Chondrocyte (in vitro differentiated cells): ENCODE measurements at regions not wholly inside any gene's neighbourhood (a gene's known extent, or its start where the extent isn't known, plus 50 kb on each side); places are given as distances from the start of the nearest gene placed in this dataset.

Source experiments
- DNase-seq: peaks from one replicate; pipeline ENCODE4 v3.0.0; 2021; ENCODE audit warnings: mixed read lengths, low spot score
- H3K27ac Mint-ChIP-seq: one replicate; pipeline ENCODE4 v1.8.0; 2021; ENCODE audit warnings: mild to moderate bottlenecking, moderate library complexity, mixed read lengths; ENCODE audit not compliant: unreplicated experiment
- H3K27me3 Mint-ChIP-seq: 2 replicates; pipeline ENCODE4 v1.8.0; 2021; ENCODE audit warnings: low read depth, mixed read lengths
- H3K36me3 Mint-ChIP-seq: 2 replicates; pipeline ENCODE4 v1.8.0; 2021; ENCODE audit warnings: low read depth, mixed read lengths
- H3K4me1 Mint-ChIP-seq: 2 replicates; pipeline ENCODE4 v1.8.0; 2021; ENCODE audit warnings: low read depth, mild to moderate bottlenecking, mixed read lengths
- H3K4me3 Mint-ChIP-seq: one replicate; pipeline ENCODE4 v1.8.0; 2021; ENCODE audit warnings: mild to moderate bottlenecking, moderate library complexity, mixed read lengths; ENCODE audit not compliant: unreplicated experiment
- H3K9me3 Mint-ChIP-seq: 2 replicates; pipeline ENCODE4 v1.8.0; 2021; ENCODE audit warnings: low read depth, mixed read lengths
- CTCF ChIP-seq: fragments of 200-600 bp; sonication (generic); IDR thresholded peaks from 2 replicates; pipeline ENCODE4 v1.5.0; 2021; ENCODE audit warnings: antibody characterized with exemption, mild to moderate bottlenecking, moderate library complexity

DNA sequence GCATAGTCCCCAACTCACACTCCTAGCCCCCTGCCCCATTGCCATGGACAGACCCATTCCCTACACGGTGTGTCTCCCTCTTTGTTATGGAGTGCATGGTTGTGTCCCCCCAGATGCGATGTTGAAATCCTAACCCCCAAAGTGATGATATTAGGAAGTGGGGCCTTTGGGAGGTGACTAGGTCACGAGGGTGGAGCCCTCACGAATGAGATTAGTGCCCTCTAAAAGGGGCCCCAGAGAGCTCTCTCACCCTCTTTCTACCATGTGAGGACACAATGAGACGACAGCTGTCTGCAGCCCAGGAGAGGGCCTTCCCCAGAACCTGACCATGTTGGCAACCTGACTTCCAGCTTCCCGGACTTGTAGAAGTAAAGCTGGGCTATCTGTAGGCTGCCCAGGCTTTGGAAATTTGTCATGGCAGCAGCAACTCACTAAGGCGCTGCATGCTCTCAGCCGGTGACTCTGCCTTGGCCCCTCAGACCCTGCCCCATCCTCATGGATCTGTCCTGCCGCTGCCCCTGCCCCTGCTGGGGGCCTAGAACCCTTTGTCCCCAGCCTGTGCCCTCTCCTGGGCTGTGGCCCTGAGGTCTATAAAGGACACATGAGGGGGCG, 318.1 kb upstream of the RTL1 start:
- H3K36me3 Mint-ChIP-seq, result peaks cover 2% of the 10 kb centered on the region
- H3K27me3 Mint-ChIP-seq, result peaks cover 14% of the 10 kb centered on the region
- no peak overlapping the region for H3K4me3 Mint-ChIP-seq
- TF ChIP-seq CTCF, result no peak
- peaks cover 6% of the 10 kb centered on the region for H3K4me1 Mint-ChIP-seq
- no peaks in the 10 kb centered on the region for H3K9me3 Mint-ChIP-seq
- no peak overlapping the region for H3K27ac Mint-ChIP-seq
- DNase-seq, result no peak

GRCh38 chr14:101222362-101223070, 319.0 kb upstream of the RTL1 start:
- Mint-ChIP-seq H3K36me3 (peaks cover 2% of the 10 kb centered on the region), H3K27me3 (peaks cover 10% of the 10 kb centered on the region), H3K27ac (no peak overlapping the region), H3K9me3 (no peaks in the 10 kb centered on the region), H3K4me1 (peaks cover 7% of the 10 kb centered on the region), H3K4me3 (no peak overlapping the region)
- no peak for TF ChIP-seq CTCF
- no peak for DNase-seq

DNA sequence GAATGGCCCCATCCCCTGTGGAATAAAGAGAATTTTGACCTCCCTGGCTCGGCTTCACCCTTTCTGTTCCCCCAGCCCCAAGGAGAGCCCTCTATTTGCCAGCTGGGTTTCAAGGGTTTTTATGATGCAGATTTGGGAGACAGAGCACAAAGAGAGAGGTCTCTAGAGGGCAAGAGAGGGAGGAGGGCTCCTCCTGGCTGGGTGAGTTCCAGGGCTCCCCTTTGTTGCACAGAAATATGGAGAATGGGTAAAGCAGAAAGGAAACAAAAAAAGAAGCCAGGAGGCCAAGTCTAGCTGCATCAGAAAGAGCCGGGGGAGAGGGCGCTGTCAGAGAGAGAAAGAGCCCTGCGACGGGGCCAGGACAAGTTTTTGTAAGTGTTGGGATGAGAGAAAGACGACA, 319.6 kb upstream of the RTL1 start:
- H3K27ac Mint-ChIP-seq, result no peak overlapping the region
- peaks cover 2% of the 10 kb centered on the region for H3K36me3 Mint-ChIP-seq
- DNase-seq, result no peak
- H3K4me3 Mint-ChIP-seq, result no peak overlapping the region
- H3K9me3 Mint-ChIP-seq, result no peaks in the 10 kb centered on the region
- H3K4me1 Mint-ChIP-seq, result peaks cover 7% of the 10 kb centered on the region
- H3K27me3 Mint-ChIP-seq, result peaks cover 10% of the 10 kb centered on the region
- no peak for TF ChIP-seq CTCF

- no peak overlapping the region for H3K4me3 Mint-ChIP-seq
- peaks cover 10% of the 10 kb centered on the region for H3K27me3 Mint-ChIP-seq
- no peak overlapping the region for H3K27ac Mint-ChIP-seq
- H3K36me3 Mint-ChIP-seq, result peaks cover 2% of the 10 kb centered on the region
- TF ChIP-seq CTCF, result no peak
- no peaks in the 10 kb centered on the region for H3K9me3 Mint-ChIP-seq
- peaks cover 7% of the 10 kb centered on the region for H3K4me1 Mint-ChIP-seq
- DNase-seq, result no peak
Measured at GRCh38 chr14:101223561-101224162, 320.1 kb upstream of the RTL1 start.

DNA sequence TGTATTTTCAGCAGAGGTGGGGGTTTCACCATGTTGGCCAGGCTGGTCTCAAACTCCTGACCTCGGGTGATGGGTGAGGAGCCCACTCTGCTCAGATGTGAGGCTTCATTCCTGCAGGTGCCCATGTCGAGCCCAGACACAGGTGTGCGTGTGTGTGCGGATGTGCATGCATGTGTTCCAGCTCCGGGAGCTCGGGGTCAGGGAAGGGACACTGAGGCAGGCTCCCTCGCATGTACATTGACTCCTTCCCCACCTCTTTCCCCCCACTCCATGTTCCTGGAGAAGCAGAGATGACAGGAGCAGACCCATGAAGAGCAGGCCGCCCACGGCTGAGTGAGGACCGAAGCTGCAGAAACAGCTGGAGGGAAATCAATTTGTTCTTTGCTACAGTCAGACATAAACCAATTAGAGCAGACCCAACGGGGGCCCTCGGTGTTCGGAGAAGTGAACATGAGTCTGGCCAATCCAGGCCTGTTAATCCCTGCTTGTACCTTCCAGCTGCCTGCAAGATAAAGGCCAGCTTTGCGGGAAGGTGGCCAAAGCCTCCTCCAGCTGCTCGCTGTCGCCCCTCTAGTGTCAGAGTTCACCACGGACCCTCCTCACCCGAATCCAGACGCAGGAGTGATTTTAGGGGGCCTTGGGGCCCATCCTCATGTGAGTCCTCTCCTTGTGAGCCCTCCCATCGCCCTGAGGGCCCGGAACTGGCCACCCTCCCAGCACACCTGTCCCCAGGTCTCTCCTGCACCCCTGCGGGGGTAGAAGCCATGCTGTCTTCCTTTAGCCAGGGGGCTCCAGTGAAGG, 321.0 kb upstream of the RTL1 start:
- H3K9me3 Mint-ChIP-seq, result no peaks in the 10 kb centered on the region
- H3K27ac Mint-ChIP-seq, result no peak overlapping the region
- H3K4me1 Mint-ChIP-seq, result peaks cover 7% of the 10 kb centered on the region
- no peak for DNase-seq
- TF ChIP-seq CTCF, result no peak
- no peak overlapping the region for H3K4me3 Mint-ChIP-seq
- peaks cover 2% of the 10 kb centered on the region for H3K36me3 Mint-ChIP-seq
- peaks cover 10% of the 10 kb centered on the region for H3K27me3 Mint-ChIP-seq
